Activated gamma-delta T cell treated with Interleukin-2 at 50 U/mL for 16 hours (primary cell): ENCODE measurements at regions not wholly inside any gene's neighbourhood (a gene's known extent, or its start where the extent isn't known, plus 50 kb on each side); places are given as distances from the start of the nearest gene placed in this dataset.

Experiments used
- DNase-seq: peaks from one replicate; pipeline ENCODE4 v3.0.0-alpha.2; 2020

GRCh38 chr4:67106861-67107460, 438.3 kb downstream of the CENPC start:
- DNase-seq = no peak

GRCh38 chr4:67104145-67104544, 441.2 kb downstream of the CENPC start:
- DNase-seq = no peak

- no peak for DNase-seq
Observed at GRCh38 chr4:67103001-67103747, 442.1 kb downstream of the CENPC start.

GRCh38 chr4:67101612-67102011, 443.7 kb downstream of the CENPC start:
- no peak for DNase-seq

GRCh38 chr4:67092351-67092750, 453.0 kb downstream of the CENPC start:
- DNase-seq = no peak

- DNase-seq = no peak
Observed at GRCh38 chr4:67091673-67092072, 453.6 kb downstream of the CENPC start.

GRCh38 chr4:67087897-67088296, 457.4 kb downstream of the CENPC start:
- DNase-seq = no peak

GRCh38 chr4:67084783-67085182, 460.5 kb downstream of the CENPC start:
- DNase-seq = no peak

GRCh38 chr4:67083496-67083895, 461.8 kb downstream of the CENPC start:
- no peak for DNase-seq

- DNase-seq = no peak
Observed at GRCh38 chr4:67082746-67083145, 462.6 kb downstream of the CENPC start.

- no peak for DNase-seq
Observed at GRCh38 chr4:67080046-67080557, 465.2 kb downstream of the CENPC start.

GRCh38 chr4:67071641-67072040, 473.7 kb downstream of the CENPC start:
- DNase-seq = no peak

- DNase-seq = no peak
Observed at GRCh38 chr4:67055319-67055718, 490.0 kb downstream of the CENPC start.

GRCh38 chr4:67054896-67055295, 490.4 kb downstream of the CENPC start:
- no peak for DNase-seq

- DNase-seq = no peak
Observed at GRCh38 chr4:67052814-67053675, 492.3 kb downstream of the CENPC start.

GRCh38 chr4:67051000-67051789, 494.1 kb downstream of the CENPC start:
- no peak for DNase-seq

GRCh38 chr4:67049446-67049845, 495.9 kb downstream of the CENPC start:
- no peak for DNase-seq

GRCh38 chr4:67048530-67048929, 496.8 kb downstream of the CENPC start:
- DNase-seq = no peak

- no peak for DNase-seq
Observed at GRCh38 chr4:67040315-67040714, 505.0 kb downstream of the CENPC start.

- no peak for DNase-seq
Observed at GRCh38 chr4:67038228-67038566, 507.1 kb downstream of the CENPC start.

- DNase-seq = no peak
Observed at GRCh38 chr4:67037504-67038227, 507.6 kb downstream of the CENPC start.

GRCh38 chr4:67036791-67037190, 508.5 kb downstream of the CENPC start:
- no peak for DNase-seq
